ENCODE measurements at regions not wholly inside any gene's neighbourhood (a gene's known extent, or its start where the extent isn't known, plus 50 kb on each side); places are given as distances from the start of the nearest gene placed in this dataset.

DNA sequence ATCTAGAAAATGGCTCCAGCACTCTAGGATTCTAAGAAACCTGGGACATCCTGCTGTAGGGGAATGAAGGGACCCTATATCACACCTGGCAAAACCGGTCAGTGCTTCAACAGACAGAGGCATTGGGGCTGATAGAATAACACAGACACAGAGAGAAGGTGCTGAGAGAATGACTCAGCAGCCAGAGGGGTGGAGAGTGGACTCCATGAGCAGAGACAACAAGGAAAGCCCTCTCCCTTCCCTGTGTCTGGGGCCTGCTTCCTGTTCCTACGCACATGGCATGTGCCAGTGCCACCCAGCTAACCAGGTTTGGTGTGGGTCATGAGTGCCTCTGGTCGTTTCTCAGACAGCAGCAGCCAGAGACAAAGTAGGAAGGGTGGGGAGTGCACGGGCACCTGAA lies 140.3 kb downstream of the CCT6B start:
- H3K4me1 Mint-ChIP-seq = peaks cover 5% of the 10 kb centered on the region
- no peaks in the 10 kb centered on the region for H3K27me3 Mint-ChIP-seq
- no peak for DNase-seq
- no peak overlapping the region for H3K27ac Mint-ChIP-seq
- no peak overlapping the region for H3K4me3 Mint-ChIP-seq
- ChIA-PET POLR2A (no interaction called here), CTCF (no interaction called here)
- no peaks in the 10 kb centered on the region for H3K36me3 Mint-ChIP-seq (ENCODE audit: low read depth)
- H3K9me3 Mint-ChIP-seq = no peaks in the 10 kb centered on the region

GRCh38 chr17:34820248-34820801 lies 140.9 kb downstream of the CCT6B start:
- Mint-ChIP-seq H3K36me3 (ENCODE audit: low read depth) (no peaks in the 10 kb centered on the region), H3K27me3 (no peaks in the 10 kb centered on the region), H3K4me1 (peaks cover 5% of the 10 kb centered on the region), H3K27ac (no peak overlapping the region), H3K9me3 (no peaks in the 10 kb centered on the region), H3K4me3 (no peak overlapping the region)
- ChIA-PET CTCF (no interaction called here), POLR2A (no interaction called here)
- DNase-seq = no peak

DNA sequence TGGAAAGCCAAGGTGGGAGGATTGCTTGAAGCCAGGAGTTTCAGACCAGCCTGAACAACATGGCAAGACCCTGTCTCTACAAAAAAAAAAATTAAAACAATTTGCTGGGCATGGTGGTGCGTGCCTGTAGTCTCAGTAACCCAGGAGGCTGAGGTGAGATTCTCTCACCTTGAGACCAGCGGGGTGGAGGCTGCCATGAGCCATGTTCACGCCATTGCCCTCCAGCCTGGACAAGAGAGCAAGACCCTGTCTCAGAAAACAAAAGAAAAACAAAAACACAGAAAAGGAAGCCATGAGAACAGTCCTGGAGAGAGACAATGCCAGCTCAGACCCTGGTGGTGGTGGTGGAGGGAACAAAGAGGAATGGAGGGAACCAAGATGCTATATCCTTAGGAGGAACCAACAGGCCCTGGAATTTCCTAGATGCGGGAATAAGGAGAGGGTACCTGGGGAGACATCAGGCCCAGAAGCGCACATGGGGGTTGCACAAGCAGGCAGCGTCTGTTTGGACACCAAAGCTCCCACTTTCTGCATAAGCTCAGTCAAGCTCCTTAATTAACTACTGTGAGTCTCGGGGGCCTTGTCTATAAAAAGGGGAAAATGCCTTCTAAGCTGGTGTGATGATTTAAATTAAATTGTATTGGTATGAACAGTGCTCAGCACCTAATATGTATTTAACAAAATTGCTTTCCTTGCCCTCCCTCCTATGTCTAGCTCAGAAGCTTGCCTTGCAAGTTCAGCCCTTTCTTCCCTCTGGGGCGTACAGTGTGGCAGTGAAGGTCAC lies 143.8 kb downstream of the CCT6B start:
- Mint-ChIP-seq H3K4me1 (peaks cover 5% of the 10 kb centered on the region), H3K27ac (no peak overlapping the region), H3K27me3 (no peaks in the 10 kb centered on the region), H3K4me3 (no peak overlapping the region), H3K9me3 (no peaks in the 10 kb centered on the region), H3K36me3 (ENCODE audit: low read depth) (no peaks in the 10 kb centered on the region)
- DNase-seq = no peak
- POLR2A ChIA-PET = no interaction called here
- CTCF ChIA-PET = interaction anchor here (0.6 kb wide), 1 partner anchor 485 kb away, joined by 3 read pairs; no protein-coding TSS in a partner anchor

- Mint-ChIP-seq H3K27ac (no peak overlapping the region), H3K36me3 (ENCODE audit: low read depth) (no peaks in the 10 kb centered on the region), H3K9me3 (no peaks in the 10 kb centered on the region), H3K27me3 (no peaks in the 10 kb centered on the region), H3K4me1 (peaks cover 5% of the 10 kb centered on the region), H3K4me3 (no peak overlapping the region)
- POLR2A ChIA-PET = no interaction called here
- CTCF ChIA-PET = no interaction called here
- no peak for DNase-seq
Measured at GRCh38 chr17:34816848-34817247, 144.4 kb downstream of the CCT6B start.

- H3K36me3 Mint-ChIP-seq (ENCODE audit: low read depth) = no peaks in the 10 kb centered on the region
- no peak overlapping the region for H3K4me3 Mint-ChIP-seq
- no peak for DNase-seq
- H3K27ac Mint-ChIP-seq = no peak overlapping the region
- no peaks in the 10 kb centered on the region for H3K9me3 Mint-ChIP-seq
- no peaks in the 10 kb centered on the region for H3K4me1 Mint-ChIP-seq
- POLR2A ChIA-PET = no interaction called here
- CTCF ChIA-PET = no interaction called here
- peaks cover under 1% of the 10 kb centered on the region for H3K27me3 Mint-ChIP-seq
Measured at GRCh38 chr17:34813290-34813689, 148.0 kb downstream of the CCT6B start.

DNA sequence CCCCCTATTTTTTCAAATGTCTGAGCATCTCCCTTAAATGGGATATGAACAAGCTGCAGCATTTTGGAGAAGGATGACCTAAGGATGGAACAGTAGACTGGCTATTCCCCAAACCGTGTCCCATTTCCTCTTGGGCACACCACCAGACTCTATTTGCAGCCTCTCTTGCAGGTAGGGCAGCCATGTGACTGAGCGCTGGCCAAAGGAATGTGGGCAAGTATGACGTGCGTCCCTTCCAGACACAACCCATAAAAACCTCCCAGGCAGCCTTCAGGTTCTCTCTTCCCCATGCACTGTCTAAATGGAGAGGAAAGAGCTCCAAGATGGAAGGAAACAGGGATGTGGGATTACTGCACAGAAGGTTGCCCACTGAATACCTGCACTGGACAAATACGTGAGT lies 149.7 kb downstream of the CCT6B start:
- Mint-ChIP-seq H3K9me3 (no peaks in the 10 kb centered on the region), H3K36me3 (ENCODE audit: low read depth) (no peaks in the 10 kb centered on the region), H3K27me3 (peaks cover 6% of the 10 kb centered on the region), H3K4me1 (no peaks in the 10 kb centered on the region), H3K4me3 (no peak overlapping the region), H3K27ac (no peak overlapping the region)
- CTCF ChIA-PET = interaction anchor here (0.5 kb wide), 1 partner anchor 280 kb away, joined by 3 read pairs; no protein-coding TSS in a partner anchor
- POLR2A ChIA-PET = no interaction called here
- DNase-seq = no peak

DNA sequence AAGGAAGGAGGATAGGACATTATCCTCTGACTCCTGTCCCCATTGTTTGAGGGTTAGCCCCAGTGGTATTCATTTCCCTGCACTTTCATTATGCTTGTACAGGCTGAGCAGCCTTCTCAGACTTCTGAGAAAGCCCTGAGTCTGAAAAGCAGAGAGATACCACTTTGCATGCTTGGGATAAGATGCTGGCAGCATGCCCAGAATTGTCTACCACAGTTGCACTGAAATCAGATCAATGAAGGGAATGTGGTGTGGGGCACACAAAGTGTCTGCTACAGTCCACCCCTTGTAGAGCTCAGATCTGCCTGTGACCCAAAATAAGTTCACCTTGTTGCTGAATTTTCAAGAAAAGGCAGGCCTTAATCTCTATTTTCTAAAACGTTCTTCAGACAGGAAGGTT lies 160.6 kb downstream of the CCT6B start:
- ChIA-PET POLR2A (no interaction called here), CTCF (no interaction called here)
- no peak overlapping the region for H3K27ac Mint-ChIP-seq
- no peak for DNase-seq
- no peak overlapping the region for H3K4me3 Mint-ChIP-seq
- H3K27me3 Mint-ChIP-seq = peaks cover 2% of the 10 kb centered on the region
- no peaks in the 10 kb centered on the region for H3K36me3 Mint-ChIP-seq (ENCODE audit: low read depth)
- no peaks in the 10 kb centered on the region for H3K9me3 Mint-ChIP-seq
- no peaks in the 10 kb centered on the region for H3K4me1 Mint-ChIP-seq

GRCh38 chr17:34799751-34800150 lies 161.5 kb downstream of the CCT6B start:
- H3K27ac Mint-ChIP-seq = no peak overlapping the region
- no peaks in the 10 kb centered on the region for H3K36me3 Mint-ChIP-seq (ENCODE audit: low read depth)
- CTCF ChIA-PET = no interaction called here
- no peaks in the 10 kb centered on the region for H3K9me3 Mint-ChIP-seq
- H3K27me3 Mint-ChIP-seq = no peaks in the 10 kb centered on the region
- POLR2A ChIA-PET = no interaction called here
- H3K4me3 Mint-ChIP-seq = no peak overlapping the region
- DNase-seq = no peak
- H3K4me1 Mint-ChIP-seq = no peaks in the 10 kb centered on the region

GRCh38 chr17:34798581-34798980 lies 162.7 kb downstream of the CCT6B start:
- CTCF ChIA-PET = no interaction called here
- Mint-ChIP-seq H3K4me1 (no peaks in the 10 kb centered on the region), H3K36me3 (ENCODE audit: low read depth) (no peaks in the 10 kb centered on the region), H3K27me3 (no peaks in the 10 kb centered on the region), H3K4me3 (no peak overlapping the region), H3K27ac (no peak overlapping the region), H3K9me3 (no peaks in the 10 kb centered on the region)
- DNase-seq = no peak
- POLR2A ChIA-PET = no interaction called here

DNA sequence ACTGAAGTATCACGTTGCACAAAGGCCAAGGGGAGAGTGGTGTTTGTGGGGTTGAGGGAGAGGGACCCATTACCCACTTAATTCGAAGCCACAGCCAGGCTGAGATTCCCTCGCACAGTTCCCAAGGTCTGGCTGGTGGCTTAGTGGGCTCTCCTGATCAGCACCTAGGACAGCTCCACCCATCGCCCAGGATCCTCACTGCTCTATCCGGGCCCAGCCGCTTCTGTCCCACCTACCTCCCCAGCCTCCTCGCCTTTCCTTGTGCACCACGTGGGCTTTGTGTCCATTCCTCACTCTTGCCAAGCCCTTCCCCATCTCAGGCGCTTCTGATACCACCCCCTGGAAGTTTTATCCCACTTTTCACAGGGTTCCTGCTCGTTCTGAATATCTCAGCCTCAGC lies 163.5 kb downstream of the CCT6B start:
- no peak overlapping the region for H3K4me3 Mint-ChIP-seq
- H3K4me1 Mint-ChIP-seq = no peaks in the 10 kb centered on the region
- CTCF ChIA-PET = interaction anchor here (0.6 kb wide), 1 partner anchor 447 kb away, joined by 3 read pairs; no protein-coding TSS in a partner anchor
- no peaks in the 10 kb centered on the region for H3K9me3 Mint-ChIP-seq
- no peaks in the 10 kb centered on the region for H3K27me3 Mint-ChIP-seq
- DNase-seq = peak; percentile 38
- no peaks in the 10 kb centered on the region for H3K36me3 Mint-ChIP-seq (ENCODE audit: low read depth)
- H3K27ac Mint-ChIP-seq = no peak overlapping the region
- POLR2A ChIA-PET = no interaction called here

DNA sequence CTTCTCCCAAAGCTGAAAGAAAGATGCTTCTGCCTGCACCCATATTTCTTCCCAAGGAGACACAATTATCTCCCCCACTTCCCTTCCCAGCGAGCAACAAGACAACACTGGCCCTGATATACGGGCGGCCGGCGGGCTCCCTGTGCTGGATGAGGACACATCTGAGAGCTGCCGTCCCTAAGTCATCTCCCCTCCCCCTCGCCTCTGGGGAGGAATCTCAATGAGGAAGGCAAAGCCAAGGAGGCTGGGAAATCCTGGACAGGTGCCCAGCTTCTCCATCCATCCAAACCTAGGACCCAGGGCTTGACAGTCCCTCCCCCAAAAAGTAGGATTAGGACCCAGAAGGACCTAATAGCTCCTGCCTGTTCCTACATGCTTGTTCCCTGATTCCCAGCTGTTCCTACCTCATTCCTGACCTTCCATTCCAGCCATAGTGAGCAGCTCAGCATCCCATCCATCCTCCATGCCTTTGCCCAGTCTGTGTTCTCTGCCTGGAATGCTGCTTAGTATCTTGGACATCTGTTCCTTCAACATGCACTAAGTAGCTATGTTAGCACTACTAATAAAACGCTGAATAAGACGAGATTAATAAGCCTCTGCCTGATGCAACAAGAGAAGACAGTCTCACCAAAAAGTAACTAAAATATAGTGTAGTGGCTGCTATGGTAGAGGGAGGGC lies 167.9 kb downstream of the CCT6B start:
- DNase-seq = no peak
- Mint-ChIP-seq H3K4me1 (no peaks in the 10 kb centered on the region), H3K27ac (no peak overlapping the region), H3K9me3 (no peaks in the 10 kb centered on the region), H3K4me3 (no peak overlapping the region), H3K36me3 (ENCODE audit: low read depth) (no peaks in the 10 kb centered on the region), H3K27me3 (no peaks in the 10 kb centered on the region)
- ChIA-PET POLR2A (no interaction called here), CTCF (no interaction called here)

DNA sequence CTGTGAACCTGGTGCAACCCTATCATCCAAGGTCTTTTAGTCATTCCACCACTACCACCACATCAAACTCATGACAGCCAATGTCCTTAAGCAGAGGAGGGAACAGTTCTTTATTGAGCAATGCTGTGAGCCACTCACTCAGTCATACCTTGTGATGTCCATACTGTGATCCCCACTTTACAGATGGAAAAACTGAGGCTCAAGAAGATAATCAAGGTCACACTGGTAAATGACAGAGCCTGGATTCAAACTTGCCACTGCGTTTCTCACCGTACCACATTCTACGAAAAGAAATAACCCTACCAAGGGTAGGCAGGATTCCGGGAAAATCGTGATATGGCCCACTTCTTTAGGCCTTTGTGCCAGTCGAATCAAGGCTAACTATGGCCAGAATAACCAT lies 172.6 kb downstream of the CCT6B start:
- no peaks in the 10 kb centered on the region for H3K27me3 Mint-ChIP-seq
- no peaks in the 10 kb centered on the region for H3K9me3 Mint-ChIP-seq
- no peak for DNase-seq
- no peak overlapping the region for H3K4me3 Mint-ChIP-seq
- ChIA-PET CTCF (no interaction called here), POLR2A (no interaction called here)
- H3K27ac Mint-ChIP-seq = no peak overlapping the region
- H3K4me1 Mint-ChIP-seq = no peaks in the 10 kb centered on the region
- no peaks in the 10 kb centered on the region for H3K36me3 Mint-ChIP-seq (ENCODE audit: low read depth)

DNA sequence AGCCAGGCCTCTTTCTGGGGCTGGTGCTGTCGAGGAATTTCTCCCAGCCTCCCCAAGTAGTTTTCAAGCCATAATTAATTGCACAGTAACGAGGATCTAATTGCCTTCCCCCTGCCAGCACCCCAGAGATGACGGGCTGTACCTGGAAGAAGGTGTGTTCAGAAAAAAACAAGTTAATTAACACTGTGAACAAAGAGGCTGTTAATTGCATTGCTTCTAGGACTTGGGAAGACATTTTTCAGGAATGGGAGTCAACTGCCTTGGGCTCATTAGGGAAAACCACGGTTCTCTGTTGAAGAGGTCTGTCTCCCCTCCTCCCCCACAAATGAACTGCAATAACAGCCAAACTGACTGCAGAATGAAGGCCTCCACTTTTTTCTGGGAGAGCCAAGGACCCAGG lies 176.7 kb downstream of the CCT6B start:
- ChIA-PET CTCF (interaction anchor here (1.0 kb wide), 1 partner anchor 18 kb away, joined by 3 read pairs; no protein-coding TSS in a partner anchor), POLR2A (no interaction called here)
- no peak overlapping the region for H3K4me3 Mint-ChIP-seq
- H3K27ac Mint-ChIP-seq = no peak overlapping the region
- H3K27me3 Mint-ChIP-seq = no peaks in the 10 kb centered on the region
- no peaks in the 10 kb centered on the region for H3K9me3 Mint-ChIP-seq
- DNase-seq = no peak
- H3K36me3 Mint-ChIP-seq (ENCODE audit: low read depth) = no peaks in the 10 kb centered on the region
- H3K4me1 Mint-ChIP-seq = no peaks in the 10 kb centered on the region

- DNase-seq = no peak
- Mint-ChIP-seq H3K36me3 (ENCODE audit: low read depth) (no peaks in the 10 kb centered on the region), H3K27me3 (no peaks in the 10 kb centered on the region), H3K9me3 (no peaks in the 10 kb centered on the region), H3K4me1 (no peaks in the 10 kb centered on the region), H3K27ac (no peak overlapping the region), H3K4me3 (no peak overlapping the region)
- ChIA-PET CTCF (no interaction called here), POLR2A (no interaction called here)
Measured at GRCh38 chr17:34782271-34782670, 179.0 kb downstream of the CCT6B start.

All from activated CD4-positive, alpha-beta T cell treated with anti-CD3 and anti-CD28 coated beads, Interleukin-2, amount 10 ng/mL, durations not matched to agents 7 days and 5 days (primary cell).